GM19239 (cell line): ENCODE measurements at regions not wholly inside any gene's neighbourhood (a gene's known extent, or its start where the extent isn't known, plus 50 kb on each side); places are given as distances from the start of the nearest gene placed in this dataset.

Experiments used
- DNase-seq: peaks from one replicate; pipeline ENCODE4 v3.0.0; 2011; ENCODE audit warnings: low spot score; ENCODE audit not compliant: insufficient read length
- FAIRE-seq: peaks from 2 replicates; lab custom pipeline; 2011; peaks lifted over from hg19 to GRCh38; lab: Jason Lieb, UNC

DNA sequence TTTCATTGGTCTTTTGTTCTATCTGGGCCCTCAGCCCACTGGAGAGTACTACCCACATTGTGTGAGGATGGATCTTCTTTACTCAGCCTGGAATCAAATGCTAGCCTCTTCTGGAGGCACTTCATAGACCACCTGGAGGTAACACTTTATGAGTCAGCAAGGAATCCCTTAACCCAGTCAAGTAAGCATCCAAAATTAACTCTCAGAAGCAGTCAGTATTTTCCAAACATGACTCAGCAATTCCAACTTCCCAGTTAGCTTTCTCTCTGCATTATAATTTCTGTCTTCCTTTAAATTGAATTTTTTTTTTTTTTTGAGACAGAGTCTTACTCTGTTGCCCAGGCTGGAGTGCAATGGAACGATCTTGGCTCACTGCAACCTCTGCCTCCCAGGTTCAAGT lies 142.7 kb downstream of the ACKR3 start:
- FAIRE-seq: no peak
- no peak for DNase-seq

DNA sequence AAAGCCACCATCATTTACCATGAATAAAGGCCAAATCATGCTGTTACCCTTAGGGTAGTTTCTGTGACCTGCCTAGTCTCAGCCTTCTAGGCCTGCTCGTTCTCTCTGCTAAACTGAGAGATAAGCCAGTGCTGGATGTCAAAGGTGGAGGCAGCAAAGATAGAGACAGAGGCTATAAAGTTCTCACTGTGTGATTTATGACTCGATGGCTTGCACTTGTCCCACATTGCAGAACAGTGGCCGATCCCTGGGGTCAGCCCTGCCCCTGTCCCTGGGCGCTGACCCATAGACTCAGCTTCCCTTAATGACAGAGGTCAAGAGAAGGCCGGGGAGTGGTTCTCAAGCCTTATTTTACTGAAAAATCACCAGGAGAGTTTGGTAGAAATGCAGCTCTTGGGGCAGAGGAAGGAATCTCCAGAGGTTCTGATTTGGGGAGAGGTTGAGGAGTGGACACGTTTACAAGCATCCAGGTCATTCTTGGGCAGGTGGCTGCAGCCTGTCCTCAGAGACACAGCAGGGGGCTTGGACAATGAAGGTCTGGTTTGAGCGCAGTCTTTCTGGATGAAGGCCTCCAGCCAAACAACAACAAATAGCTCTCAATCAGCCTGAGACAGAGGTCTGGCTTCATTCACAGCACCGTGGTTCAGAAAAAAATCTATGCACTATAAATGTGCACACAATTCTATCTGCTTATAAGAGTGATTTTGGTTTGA lies 143.5 kb downstream of the ACKR3 start:
- FAIRE-seq: no peak

DNA sequence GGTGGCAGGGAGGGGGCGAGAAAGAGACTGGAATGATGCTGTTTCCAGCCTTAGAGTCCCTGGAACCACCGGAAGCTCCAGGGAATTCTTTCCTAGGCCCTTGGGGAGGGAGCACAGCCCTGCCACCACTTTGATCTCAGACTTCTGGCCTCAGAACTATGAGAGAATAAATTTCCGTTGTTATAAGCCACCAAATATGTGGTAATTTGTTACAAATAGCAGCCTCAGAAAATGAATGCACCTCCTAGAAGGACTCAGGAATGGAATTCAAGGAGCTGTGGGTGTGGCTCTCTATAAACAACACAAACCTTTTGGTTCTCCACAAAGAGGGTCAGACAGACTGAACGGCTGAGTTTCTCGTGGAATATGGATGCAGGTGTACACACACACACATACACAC lies 144.5 kb downstream of the ACKR3 start:
- DNase-seq (no peak), FAIRE-seq (no peak)

More for the DNA sequence above, 143.5 kb downstream of the ACKR3 start:
- DNase-seq: no peak

DNA sequence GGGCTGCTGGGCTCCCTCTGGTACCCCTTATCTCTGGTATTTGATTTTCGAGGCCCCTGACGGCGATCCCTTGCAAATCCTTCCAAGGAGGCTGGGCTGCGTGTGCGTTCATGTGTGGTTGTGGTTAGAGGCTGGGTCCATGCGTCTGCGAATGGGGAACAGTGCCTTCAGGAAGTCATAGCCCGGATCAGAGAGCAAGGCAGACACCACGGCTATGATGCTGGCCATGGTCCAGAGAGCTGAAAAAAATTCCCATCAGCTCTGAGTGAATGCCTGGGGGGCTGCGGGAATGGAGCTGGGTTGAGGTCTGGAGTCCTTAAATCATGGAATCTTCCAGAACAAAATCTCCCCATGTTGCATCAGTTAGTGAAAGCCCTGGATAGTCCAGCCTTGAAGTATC lies 145.5 kb downstream of the ACKR3 start:
- DNase-seq (no peak), FAIRE-seq (no peak)

DNA sequence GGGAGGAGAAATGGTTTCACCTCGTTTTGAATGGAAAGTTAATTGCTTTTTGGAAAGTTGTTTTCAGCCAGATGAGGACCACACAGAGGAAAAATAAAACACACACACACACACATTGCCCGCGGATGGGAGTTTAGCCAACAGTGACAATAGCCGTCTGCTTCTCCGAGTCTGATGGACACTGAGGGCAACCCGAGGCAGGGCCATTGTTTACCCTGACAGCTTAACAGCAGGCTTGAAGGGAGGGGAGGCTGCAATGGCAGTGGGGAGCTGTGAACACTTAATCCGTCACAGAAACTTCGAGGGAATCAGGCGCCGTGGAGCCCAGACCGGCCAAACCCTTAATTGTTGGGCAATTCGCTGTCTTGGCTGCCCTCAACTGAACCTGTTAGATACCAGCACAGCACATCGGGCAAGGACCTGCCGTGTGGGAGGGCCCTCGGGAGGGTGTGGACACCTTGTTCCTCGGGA lies 145.9 kb downstream of the ACKR3 start:
- DNase-seq (no peak), FAIRE-seq (no peak)

DNA sequence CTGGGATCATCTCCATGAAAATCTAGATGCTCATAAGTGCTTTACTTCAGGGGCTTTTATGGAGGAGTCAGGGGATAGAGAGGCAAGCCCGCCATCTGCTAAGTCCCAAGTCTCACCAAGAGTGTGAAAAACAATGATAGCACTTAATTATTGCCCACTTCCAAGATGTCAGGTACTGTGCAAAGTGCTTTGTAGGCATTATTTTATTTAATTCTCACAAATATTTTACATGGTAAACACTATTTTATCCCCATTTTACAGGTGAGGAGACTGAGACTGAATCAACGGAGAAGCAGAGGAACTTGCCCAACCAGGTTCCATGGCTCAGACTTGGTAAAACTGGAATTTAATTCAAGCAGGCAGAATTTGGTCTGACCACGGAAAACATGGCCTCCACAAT lies 147.5 kb downstream of the ACKR3 start:
- FAIRE-seq: no peak
- no peak for DNase-seq

DNA sequence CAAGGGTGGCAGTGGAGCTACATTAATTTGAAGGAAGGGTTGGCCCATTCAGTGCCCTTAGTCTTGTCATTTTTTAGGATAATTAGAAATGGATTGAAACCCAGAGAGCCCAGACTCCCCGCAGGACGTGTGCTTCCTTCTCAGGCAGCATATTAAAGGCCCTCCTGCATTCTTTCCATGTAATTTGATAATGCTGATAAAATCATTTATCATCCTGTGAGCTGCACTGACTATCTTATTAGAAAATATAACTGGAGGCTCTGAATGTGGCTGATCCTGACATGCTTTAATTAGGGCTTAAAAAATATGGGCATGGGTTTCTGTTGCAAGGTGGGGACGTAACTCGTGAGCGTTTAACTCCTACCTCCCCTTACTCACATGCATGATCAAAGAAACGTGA lies 148.1 kb downstream of the ACKR3 start:
- no peak for DNase-seq
- no peak for FAIRE-seq

DNA sequence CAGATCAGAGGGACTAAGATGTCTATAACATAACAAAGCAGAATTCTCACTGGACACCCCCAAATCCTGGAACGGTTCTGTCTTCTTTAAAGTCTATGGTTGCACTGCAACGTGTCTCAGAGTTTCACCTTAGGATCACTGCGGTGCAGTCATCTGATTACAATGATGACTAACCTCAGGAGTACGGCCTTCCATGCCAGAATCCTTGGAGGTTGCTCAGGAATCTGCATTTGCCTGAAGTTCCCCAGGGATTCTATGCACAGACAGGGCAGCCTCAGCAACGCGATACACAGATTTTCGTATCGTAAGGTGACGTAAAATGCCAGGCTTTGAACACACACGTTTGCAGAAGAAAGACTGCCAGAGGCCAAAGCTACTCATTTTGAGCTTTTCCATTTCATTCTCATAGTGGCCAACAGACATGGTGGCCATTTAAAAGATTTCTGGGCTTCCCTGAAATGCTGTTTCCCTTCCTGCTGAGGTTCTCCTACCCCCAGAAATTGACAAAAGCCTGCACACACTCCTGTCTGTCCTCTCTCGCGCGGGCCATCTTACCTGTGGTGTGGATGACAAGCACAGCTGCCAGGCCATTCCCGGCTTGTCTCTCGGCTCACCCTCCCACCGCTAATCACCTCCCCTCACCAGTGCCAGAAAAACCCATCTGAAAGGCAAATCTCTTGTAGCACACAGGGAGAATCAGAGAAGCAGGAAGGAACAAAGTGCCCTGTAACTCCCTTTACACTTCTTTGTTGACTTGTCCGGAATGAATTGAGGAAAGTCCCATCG lies 148.8 kb downstream of the ACKR3 start:
- FAIRE-seq: no peak

DNA sequence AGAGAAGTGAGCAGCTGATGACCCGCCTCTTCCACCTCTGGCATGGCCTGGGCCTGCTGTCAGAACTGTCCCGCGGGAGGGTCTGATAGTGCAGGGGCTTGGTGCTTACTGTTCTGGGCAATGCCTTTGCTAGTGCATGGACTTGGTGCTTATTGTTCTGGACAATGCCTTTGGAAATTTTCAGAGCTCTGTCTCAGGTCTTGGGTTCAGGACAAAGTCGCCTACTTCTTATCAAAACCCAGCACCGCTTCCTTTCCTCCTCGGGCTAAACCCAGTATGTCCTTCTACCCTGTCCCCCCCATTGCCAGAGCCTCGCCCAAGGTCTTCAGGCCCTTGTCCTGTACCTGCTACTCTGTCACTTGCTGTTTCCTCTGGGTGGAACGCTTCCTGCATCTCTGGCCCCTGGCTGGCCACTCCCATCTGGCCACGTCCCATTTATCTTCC lies 149.6 kb downstream of the ACKR3 start:
- DNase-seq (no peak), FAIRE-seq (no peak)

More for the DNA sequence above, 148.8 kb downstream of the ACKR3 start:
- DNase-seq: no peak

DNA sequence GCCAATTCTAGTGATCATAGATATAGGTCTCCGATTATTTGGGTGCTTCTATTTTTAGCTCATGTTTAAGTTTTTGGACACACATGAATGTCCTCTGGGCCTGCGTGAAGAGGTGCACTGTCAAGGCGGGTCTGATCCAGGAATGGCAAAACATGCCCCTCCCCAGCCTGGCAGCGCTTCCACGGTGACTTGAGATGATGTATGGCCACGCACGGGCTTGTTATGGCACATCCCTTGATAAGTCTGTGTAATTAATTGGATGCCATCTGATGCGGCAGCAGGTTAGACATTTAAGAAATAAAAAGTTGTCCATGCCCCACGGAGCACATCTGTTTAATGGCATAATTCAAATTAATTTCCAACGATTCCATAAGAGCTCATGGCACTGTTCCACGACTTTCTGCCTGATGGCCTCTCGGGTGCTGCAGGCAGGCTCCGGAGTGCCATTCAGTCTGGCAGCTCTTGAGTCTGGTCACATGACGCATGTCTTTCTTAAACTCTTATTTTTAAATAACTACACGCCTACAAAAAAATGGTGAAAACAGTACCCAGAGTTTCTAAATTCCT lies 151.4 kb downstream of the ACKR3 start:
- DNase-seq: no peak
- no peak for FAIRE-seq

DNA sequence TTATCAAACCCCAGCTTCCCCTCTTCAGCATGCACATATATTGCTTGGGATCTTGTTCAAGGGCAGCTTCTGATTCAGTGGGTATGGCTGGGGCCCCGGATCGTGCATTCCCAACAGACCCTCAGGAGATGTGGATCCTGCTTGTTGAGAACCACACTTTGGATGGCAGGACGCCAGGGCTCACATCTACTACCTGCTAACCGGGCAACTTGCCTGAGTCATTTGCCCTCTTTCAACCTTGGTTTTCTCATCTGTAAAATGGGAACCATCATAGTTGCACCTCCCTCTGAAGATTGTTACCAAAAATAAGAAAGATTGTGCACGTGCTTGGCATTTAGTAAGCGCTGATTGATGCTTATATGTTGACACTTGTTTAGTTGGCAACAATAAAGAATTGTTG lies 154.6 kb downstream of the ACKR3 start:
- DNase-seq (no peak), FAIRE-seq (no peak)

DNA sequence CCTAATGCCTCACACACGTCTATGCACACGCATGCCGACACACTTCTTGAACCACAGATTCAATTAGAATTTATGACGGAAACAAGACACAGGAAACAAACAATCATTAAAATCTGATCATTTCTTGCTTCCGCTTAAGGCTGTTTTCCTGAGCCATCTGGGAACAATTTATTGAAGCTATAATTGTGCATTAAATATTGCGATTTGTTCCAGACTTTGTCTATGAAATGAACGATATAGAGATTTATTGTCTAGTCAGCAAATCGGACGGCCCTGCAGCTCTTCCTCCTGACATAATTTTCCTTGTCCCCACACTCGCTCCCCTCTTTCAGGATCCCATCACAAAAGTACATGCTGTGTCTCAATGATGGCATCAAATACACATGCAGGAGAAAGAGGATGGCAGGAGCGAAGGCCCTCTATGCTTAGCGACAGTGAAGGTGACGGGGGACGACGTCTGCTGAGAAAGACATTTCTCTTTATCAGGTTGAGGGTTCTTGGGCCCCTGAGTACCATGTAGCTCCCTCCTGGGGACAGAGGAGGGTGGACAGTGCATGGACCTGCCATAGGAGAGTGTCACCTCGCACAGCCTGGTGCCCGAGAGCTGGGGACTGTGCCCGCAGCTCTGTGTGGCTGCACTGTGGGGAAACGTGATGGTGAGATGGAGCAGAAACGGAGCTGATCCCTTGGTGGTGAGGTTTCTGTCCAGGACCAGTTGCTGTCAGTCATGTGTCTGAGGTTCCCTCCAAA lies 157.3 kb downstream of the ACKR3 start:
- DNase-seq: no peak
- no peak for FAIRE-seq

DNA sequence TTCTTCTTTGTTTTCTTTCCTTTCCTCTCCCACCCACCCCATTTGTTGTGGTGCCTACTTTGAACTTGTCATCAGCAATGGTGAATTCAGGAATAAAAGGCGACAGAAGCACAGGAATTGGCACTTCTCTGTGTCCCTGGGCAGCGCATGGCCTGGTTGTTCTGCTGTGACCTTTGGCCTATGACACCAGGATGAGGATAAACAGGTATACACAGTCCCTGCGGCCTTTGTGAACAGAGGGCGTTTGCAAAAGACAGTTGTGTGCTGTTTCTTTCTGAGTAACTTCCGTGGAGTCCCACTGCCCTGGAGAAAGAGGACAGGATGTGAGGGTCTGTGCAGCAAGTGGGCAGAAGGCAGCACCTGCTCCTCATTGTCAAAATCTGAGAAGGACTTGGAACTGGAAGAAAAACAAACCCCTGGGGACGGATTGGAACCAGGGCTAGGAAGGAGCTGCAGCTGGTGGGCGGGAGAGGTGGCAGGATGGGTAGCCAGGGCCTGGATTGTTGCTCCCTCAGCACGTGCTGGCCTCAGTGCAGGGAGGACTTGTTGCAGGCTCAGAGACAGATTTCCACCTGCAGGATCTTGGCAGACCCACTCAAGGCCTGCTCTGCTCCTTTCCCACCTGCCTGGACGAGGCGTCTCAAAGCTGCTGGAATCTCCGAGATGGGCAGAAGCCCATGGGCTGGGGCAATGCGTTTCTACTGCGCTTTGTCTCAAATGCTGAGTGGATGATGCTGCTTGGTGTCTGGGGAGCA lies 159.5 kb downstream of the ACKR3 start:
- no peak for DNase-seq
- FAIRE-seq: no peak

DNA sequence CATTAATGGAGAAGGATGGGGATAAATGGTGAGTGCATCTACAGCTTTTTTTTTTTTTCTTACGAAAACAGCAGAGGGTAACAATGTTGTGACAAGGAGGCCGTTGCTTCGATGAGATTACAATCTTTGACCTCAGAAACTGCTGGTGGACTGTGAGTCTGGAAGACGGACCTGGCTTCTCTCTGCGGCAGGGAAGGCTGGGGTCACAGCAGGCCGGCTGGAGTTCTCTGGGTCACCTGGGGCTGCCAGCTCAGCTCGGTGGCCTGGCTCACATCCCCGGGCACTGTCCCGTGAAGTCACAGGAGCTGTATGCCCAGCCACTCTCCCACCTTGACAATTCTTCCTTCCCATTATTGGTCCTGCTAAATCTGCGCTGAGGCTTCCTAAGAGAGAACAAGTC lies 160.8 kb downstream of the ACKR3 start:
- FAIRE-seq (no peak), DNase-seq (no peak)

DNA sequence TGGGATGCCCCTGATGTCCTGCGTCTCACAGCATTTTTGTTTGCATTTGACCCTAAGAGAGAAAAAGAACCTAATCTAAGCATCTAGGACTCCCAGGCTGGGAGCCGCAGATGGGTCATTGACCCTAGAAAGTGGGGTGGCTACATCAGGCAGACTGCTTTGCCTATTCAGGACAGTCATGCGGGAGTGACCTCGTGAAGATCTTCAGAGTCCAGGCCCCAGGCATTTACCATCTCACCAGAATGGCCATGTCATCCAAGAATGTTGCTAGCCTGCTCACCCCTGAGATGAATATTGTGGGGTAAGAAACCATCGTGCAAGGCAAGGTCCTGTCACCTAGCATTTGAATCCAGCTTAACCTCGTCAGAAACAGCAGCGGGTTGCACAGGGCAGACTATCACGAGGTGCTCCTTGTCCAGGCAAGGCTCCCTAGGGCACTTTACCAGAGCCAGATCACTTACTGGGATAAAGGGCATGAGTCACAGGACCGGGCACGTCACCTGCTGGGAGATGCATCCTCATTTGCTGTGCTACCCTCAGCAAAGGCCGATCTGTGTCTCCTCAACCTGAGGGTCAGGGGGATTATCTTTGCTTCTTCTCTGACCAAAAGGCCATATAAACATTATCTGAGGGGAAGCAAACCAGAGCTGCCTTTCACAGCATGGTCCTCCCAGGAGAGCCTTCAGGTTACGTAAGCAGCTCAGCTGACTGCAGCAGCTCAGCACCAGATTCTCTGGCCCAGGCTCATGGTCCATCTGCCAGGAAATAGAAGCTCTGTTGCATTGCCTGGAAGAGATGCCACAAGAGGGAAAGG lies 162.3 kb downstream of the ACKR3 start:
- no peak for DNase-seq
- FAIRE-seq: no peak

DNA sequence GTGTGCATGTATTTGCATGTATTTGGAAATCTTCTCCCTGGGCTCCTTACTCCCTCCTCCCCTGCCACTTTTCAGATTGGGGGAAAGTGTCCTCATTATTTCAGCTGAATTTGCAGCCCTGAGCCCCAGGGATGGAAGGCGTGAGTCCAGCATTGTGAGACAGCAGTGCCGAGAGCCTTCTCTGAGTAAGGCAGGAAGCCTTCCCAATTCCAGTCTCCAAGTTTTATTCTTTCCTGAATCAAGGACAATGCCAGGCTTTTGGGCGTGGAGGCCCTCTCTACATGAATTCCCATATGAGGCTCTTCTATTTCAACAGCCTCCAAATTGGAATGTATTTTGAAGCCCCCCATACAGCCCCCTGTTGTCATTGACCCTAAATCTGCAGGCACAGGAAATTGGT lies 163.5 kb downstream of the ACKR3 start:
- no peak for FAIRE-seq
- no peak for DNase-seq

DNA sequence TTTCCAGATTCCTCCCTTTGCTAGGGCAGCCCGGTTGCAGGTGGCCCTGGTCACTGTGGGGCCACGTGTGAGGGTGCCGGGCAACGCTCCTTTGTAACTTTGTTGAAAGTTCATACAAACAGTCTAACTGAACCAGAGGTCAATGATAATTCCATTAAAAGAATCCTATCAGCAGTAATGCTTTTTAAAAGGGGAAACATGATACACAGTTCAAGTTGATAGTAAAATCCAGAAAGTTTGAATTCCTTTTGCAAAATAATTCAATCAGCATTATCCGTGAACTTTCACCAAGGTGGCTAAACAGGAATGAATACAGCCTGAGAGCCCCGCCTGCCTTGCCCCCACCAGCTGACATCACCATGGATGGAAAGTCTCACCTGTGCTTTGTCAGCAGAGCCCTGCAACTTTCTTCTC lies 166.2 kb downstream of the ACKR3 start:
- DNase-seq (no peak), FAIRE-seq (no peak)

DNA sequence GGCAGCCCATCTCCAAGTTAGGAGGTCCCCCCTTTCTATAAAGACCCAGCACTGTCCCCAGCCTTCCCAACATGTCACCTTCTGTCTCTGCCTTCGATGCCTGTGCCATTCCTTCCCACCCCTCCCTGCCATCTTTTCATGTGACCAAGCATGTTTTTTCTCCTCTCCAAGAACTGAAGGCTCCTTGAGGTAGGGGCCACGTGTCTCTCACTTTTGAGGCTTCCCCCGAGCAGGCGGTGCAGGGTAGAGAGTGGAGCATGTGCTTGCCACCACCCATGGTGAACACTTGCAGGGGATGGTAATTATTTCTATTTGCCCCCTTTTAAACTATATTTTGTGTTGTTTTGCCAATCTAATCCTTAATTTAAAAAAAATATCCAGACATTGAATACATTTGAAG lies 168.4 kb downstream of the ACKR3 start:
- DNase-seq: no peak

DNA sequence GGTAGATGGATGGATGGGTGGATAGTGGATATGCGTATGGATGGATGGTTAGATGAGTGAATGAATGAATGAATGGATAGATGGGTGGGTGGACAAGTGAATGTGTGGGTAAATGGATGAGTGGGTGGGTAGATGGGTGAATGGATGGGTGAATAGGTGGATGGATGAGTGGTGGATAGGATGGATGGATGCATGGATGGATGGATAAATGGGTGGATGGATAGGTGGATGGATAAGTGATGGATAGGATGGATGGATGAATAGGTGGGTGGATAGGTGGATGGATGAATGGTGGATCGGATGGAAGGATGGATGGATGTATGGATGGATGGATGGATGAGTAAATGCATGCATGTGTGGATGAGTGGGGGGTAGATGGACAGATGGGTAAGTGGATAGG lies 169.3 kb downstream of the ACKR3 start:
- DNase-seq: no peak
- FAIRE-seq: no peak

More for the DNA sequence above, 168.4 kb downstream of the ACKR3 start:
- FAIRE-seq: no peak
